Suprapubic skin (tissue), 3 donors: ENCODE measurements at regions not wholly inside any gene's neighbourhood (a gene's known extent, or its start where the extent isn't known, plus 50 kb on each side); places are given as distances from the start of the nearest gene placed in this dataset.

Experiments used
- POLR2A ChIP-seq, 2 donors: fragments of 450-650 bp; IDR thresholded peaks; one replicate each; pipeline ENCODE4 v1.6.1; 2017; ENCODE audit warnings: antibody characterized with exemption in 2 of 2, mild to moderate bottlenecking in 2 of 2, moderate library complexity in 2 of 2
- TF ChIP-seq, protein P1 (sequence below), 2 donors: fragments of 200-600 bp in 1 of 2; fragments of 450-650 bp in 1 of 2; sonication (generic) in 1 of 2; IDR thresholded peaks; one replicate each; pipeline ENCODE4 v1.5.1; 2016 to 2019; ENCODE audit warnings: antibody characterized with exemption in 2 of 2, mild to moderate bottlenecking in 1 of 2, moderate library complexity in 1 of 2

GRCh38 chr21:14850394-14850793, 214.4 kb downstream of the NRIP1 start:
- TF ChIP-seq, protein P1, sequence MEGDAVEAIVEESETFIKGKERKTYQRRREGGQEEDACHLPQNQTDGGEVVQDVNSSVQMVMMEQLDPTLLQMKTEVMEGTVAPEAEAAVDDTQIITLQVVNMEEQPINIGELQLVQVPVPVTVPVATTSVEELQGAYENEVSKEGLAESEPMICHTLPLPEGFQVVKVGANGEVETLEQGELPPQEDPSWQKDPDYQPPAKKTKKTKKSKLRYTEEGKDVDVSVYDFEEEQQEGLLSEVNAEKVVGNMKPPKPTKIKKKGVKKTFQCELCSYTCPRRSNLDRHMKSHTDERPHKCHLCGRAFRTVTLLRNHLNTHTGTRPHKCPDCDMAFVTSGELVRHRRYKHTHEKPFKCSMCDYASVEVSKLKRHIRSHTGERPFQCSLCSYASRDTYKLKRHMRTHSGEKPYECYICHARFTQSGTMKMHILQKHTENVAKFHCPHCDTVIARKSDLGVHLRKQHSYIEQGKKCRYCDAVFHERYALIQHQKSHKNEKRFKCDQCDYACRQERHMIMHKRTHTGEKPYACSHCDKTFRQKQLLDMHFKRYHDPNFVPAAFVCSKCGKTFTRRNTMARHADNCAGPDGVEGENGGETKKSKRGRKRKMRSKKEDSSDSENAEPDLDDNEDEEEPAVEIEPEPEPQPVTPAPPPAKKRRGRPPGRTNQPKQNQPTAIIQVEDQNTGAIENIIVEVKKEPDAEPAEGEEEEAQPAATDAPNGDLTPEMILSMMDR (IDR thresholded peaks at IDR 0.05): no peak
- TF ChIP-seq POLR2A (IDR thresholded peaks at IDR 0.05): no peak
